HG03280 (cell line): ENCODE measurements at regions not wholly inside any gene's neighbourhood (a gene's known extent, or its start where the extent isn't known, plus 50 kb on each side); places are given as distances from the start of the nearest gene placed in this dataset.
"Not testable (repeated sequence)": the region's sequence is repeated elsewhere in the genome, so short reads cannot be mapped to it uniquely, and the experiment has no call there.

ENCODE experiments used
- ATAC-seq: cut with Tn5 transposase; IDR thresholded peaks from one replicate; pipeline ENCODE4 v1.9.1; 2021; ENCODE audit warnings: mild to moderate bottlenecking, moderate library complexity; ENCODE audit not compliant: unreplicated experiment

DNA sequence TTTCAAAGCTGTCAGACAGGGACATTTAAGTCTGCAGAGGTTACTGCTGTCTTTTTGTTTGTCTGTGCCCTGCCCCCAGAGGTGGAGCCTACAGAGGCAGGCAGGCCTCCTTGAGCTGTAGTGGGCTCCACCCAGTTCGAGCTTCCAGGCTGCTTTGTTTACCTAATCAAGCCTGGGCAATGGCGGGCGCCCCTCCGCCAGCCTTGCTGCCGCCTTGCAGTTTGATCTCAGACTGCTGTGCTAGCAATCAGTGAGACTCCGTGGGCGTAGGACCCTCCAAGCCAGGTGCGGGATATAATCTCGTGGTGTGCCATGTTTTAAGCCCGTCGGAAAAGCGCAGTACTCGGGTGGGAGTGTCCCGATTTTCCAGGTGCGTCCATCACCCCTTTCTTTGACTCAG, 919.2 kb upstream of the ARRDC3 start:
- ATAC-seq = not testable (repeated sequence)

DNA sequence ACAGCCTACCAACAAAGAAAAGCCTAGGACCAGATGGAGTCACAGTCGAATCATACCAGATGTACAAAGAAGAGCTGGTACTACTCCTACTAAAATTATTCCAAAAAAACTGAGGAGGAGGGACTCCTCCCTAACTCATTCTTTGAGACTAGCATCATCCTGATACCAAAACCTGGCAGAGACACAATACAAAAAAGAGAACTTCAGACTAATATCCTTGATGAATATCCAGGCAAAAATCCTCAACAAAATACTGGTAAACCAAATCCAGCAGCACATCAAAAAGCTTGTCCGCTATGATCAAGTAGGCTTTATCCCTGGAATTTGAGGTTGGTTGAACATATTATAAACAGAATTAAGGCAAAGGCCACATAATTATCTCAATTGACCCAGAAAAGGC, 900.4 kb upstream of the ARRDC3 start:
- no peak for ATAC-seq

DNA sequence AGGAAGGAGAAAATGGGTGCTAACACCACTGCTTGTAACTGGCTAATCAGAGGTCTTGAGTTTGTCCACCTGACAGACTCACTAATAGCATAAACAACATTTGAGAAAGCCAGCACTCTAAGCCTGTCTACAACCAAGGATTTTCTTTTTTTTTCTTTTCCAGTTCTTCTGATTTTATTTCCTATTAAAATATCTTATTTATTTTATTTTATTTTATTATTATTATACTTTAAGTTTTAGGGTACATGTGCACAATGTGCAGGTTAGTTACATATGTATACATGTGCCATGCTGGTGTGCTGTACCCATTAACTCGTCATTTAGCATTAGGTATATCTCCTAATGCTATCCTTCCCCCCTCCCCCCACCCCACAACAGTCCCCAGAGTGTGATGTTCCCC, 888.6 kb upstream of the ARRDC3 start:
- not testable (repeated sequence) for ATAC-seq

DNA sequence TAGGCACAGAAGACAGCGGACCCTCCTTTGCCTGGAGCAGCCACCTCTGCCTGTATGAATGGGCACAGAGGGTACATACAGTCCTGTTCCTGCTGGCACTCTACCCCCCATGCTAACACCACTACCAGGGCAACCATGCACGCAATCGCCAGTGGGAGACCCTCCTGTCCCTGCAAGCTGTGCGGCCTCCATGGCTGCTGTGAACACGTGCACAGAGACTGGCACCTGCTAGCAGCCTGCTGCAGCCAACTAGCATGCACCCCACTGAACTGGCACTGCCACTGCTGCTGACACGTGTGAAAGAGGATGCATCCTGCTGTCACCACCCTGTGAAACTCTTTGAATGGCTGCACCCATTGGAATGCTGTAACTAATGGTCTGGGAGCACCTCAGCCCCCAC, 885.2 kb upstream of the ARRDC3 start:
- ATAC-seq = no peak

DNA sequence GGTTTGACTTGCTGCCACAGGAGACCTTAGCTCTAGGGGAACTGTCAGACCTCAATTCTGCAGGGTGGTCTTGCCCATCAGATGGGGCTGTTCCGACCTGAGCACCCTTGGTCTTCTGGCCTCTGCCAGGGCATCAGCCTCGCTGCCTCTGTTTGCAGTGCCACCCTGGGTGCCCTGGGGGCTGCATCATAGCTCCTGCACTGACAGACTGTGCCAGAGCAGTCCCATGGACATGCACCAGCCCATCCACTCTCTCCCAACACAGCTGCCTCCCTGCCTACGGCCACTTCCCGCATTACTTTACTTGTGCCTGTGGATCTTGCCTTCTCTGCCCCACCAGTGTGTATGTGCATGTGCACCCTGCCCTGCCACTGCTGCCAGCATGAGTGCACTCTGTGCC, 884.7 kb upstream of the ARRDC3 start:
- ATAC-seq = no peak

DNA sequence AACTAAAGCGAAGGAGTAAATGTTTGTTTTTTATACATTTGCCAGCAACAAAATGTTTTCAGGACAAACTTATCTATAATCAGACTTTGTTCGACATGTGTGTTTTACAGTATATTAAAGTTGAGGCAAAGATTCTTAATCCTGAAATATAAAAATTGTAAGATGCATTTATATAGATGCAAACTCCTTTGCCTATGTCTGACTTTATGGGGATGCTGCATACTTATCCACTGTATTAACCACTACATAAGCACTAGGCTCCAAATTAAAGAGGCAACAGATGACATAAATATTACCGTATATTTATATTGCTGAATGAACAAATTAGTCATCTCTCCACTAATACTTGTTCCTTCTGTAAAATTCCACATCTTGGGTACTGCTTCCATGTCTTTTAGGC, 882.7 kb upstream of the ARRDC3 start:
- ATAC-seq = no peak

DNA sequence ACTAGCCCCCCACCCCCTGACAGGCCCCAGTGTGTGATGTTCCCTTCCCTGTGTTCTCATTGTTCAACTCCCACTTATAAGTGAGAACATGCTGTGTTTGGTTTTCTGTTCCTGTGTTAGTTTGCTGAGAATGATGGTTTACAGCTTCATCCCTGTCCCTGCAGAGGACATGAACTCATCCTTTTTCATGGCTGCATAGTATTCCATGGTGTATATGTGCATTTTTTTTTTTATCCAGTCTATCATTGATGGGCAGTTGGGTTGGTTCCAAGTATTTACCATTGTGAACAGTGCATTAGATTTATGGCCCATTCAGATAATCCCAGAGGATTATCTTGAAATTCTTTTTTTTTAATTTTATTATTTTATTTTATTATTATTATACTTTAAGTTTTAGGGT, 872.5 kb upstream of the ARRDC3 start:
- not testable (repeated sequence) for ATAC-seq

DNA sequence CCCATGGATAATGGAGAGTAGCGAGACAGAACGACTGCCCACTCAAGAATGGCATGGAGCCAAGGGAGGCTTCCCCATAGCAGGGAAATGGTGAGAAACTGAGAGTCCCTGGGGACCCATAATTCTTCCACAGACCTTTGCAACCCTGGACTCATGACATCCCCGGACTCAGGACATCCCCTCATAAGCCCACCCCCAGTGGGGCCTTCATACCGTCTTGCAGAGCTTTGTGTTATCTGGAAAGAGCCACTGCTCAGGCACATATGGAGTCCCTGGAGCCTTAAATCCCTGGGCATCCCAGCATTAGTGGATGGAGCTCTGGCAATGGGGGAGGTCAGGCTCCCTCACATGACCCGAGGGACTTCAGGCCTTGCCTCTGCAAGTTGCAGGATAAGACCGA, 865.4 kb upstream of the ARRDC3 start:
- no peak for ATAC-seq

DNA sequence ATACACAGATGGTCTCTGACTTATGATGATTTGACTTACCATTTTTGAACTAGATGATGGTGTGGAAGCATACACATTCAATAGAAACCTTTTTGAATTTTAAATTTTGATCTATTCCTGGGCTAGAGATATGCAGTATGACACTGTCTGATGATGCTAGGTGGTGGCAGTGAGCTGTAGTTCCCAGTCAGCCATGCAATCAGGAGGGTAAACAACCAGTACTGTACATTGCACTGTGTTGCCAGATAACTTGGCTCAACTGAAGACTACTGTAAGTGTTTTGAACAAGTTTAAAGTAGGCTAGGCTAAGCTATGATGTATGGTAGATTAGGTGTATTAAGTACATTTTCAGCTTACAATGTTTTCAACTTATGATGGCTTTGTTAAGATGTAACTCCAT, 859.1 kb upstream of the ARRDC3 start:
- ATAC-seq = no peak

DNA sequence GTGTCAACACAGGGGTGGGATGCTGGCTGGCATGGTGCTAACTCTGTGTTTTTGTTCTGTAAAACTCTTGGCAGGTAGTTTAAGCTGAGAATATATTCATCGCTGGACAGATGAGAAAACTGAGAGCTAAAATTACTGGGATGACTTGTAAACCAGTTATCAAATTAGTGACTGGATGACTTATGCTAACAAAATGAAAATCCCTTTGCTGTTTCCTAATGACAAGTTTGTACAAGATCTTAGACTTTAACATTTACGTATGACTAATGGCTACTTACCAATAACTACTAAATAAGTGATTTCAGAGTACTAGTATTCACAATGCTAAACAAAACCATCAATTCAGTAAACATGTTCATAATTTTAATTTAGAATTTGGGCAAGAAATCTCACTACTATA, 854.8 kb upstream of the ARRDC3 start:
- no peak for ATAC-seq

DNA sequence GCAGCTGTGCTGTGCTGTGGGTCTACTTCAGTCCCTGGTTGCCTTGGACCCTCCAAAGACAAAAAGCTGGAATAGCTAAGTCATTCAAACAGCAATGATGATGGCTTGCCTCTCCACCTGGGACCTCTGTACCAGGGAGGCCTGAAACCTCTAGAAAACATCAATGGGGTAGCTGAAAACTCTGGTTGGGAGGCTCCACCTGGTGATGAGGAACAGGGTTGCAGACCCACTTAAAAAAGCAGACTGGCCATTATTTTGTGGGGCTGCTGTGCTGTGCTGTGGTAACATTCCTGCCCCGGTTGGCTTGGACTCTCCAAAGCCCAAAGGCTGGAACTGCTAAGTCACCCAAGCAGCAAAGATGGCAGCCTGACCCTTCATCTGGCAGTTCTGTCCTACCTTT, 839.3 kb upstream of the ARRDC3 start:
- no peak for ATAC-seq

DNA sequence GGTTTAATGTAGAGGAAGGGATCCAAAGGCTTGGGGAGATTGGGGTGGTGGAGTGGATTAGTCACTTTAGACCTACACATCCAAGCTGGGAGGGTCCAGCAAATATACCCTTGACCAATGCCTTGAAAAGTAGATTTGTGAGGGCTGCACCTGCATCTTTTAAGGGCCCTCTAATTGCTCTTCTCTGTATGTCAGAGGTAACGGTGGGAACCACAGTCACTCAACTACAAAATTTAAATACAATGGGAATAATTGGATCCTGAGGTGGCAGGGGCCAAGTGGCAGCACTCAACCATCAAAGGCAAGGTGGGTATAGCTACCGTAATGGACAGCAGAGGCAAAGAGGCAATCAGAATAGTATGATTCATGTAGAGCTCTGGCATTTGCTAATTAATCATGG, 833.7 kb upstream of the ARRDC3 start:
- ATAC-seq = not testable (repeated sequence)

DNA sequence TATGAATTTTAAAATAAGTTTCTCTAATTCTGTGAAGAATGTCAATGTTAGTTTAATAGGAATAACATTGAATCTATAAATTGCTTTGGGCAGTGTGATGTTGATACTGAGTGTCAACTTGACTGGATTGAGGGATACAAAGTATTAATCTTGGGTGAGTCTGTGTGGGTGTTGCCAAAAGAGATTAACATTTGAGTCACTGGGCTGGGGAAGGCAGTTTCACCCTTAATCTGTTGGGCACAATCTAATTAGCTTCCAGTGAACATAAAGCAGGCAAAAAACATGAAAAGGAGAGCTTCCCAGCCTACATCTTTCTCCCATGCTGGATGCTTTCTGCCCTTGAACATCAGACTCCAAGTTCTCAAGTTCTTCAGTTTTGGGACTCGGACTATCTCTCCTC, 832.0 kb upstream of the ARRDC3 start:
- ATAC-seq = no peak

DNA sequence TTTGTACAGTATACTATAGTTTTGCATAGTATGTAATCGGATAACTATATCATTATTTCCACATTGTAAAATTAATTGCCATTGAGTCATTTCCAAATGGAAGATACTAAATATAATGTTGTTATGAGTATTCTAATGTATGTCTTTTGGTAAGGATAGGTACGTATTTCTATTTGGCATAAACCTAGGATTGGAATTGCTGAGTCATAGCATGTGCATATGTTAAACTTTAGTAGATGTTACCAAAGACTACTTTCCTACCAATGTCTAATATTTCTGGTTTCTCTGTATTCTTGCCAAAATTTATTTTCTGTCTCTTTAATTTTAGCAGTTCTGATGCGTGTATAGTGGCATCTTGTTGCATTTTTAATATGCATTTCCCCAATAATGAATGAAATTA, 825.1 kb upstream of the ARRDC3 start:
- no peak for ATAC-seq

DNA sequence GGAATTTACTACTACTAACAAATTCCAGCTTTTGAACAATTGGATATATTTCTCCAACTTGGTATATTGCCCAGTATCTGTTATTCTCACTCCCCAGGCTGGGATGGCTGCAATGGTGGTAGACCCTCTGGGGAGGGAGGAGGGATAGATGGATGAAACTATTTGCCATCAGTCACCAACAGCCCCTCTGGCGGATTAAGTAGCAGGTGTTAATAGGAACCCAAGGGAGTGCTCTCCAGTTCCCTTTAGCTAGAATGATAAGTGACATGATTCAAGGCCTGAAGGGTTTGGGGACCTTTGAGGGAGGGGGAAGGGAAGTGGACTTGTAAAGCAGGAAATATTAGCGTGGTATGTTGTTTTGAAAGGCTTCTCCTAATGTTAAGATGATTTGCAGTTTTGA, 824.0 kb upstream of the ARRDC3 start:
- ATAC-seq = no peak

DNA sequence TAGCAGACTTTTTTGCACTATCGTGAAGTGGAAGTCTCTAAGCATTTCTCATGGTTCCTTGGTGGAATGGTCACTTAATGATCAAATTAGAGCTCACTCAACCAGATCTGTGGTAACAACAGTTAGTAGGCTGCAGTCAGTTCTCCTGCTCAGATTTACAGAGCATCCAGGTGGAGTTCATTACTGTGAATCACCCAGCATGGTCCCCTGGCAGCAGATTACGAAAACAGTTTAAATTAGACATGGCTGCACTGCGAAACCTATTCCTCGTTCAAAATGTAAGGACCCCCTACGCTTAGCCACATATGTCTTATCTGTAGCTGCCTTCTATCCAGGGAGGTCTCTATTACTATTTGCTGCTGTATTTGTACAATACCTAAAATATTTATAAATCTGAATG, 823.6 kb upstream of the ARRDC3 start:
- no peak for ATAC-seq

DNA sequence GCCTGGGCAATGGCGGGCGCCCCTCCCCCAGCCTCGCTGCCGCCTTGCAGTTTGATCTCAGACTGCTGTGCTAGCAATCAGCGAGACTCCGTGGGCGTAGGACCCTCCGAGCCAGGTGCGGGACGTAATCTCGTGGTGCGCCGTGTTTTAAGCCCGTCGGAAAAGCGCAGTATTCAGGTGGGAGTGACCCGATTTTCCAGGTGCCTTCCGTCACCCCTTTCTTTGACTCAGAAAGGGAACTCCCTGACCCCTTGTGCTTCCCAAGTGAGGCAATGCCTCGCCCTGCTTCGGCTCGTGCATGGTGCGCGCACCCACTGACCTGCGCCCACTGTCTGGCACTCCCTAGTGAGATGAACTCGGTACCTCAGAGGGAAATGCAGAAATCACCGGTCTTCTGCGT, 815.9 kb upstream of the ARRDC3 start:
- not testable (repeated sequence) for ATAC-seq

DNA sequence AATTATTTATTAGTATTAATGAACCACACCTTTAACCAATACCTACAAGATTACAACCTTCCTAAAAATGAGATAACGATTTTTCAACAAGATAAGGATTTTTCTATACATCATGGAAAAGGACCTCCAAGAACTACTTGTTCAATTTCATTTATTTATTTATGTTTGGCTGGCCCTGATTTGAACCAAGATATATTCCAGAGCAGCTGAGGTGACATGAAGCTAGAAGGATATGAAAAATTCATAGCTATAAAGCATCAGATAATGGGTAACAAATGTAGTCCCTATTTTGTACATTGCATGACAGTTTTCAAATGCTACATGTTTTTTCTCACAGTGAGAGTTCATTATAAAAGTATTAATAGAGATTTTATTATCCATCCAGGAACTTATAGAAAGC, 798.5 kb upstream of the ARRDC3 start:
- no peak for ATAC-seq

DNA sequence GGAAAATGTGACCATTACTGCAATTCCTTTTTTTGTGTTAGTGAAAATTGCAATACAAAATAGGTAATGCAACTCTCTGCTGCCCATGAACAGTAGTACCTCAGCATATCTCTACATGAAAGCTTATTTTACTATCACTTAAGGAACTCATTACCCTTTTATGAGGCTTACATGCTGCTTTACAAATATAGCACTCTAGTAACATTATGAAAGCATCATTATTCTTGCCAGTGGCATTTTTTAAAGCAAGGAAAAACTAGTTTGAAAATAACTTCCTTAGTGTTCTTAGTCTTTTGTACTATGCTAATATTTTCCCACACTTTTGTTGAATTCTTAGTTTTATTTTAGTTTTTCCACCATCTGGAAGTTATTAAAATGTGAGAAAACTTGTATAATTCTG, 797.3 kb upstream of the ARRDC3 start:
- ATAC-seq = no peak

DNA sequence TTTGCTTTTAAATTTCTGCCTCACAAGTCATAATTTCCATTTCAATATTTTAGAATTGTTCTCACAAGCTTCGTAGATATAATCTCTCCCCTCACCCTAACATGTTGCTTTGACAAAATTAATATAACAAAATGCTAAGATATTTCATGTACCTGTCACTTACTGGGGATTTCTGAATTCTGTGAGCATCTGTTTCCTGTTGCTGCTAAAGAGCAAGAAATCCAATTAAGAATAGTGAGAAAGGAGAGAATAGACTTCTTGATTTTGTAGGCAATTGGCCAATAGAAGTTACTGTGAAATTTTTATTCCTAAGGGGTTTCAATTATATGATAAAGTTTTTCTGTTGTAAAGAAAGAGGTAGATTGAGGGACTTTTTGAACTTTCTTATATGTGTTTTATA, 796.5 kb upstream of the ARRDC3 start:
- ATAC-seq = no peak

DNA sequence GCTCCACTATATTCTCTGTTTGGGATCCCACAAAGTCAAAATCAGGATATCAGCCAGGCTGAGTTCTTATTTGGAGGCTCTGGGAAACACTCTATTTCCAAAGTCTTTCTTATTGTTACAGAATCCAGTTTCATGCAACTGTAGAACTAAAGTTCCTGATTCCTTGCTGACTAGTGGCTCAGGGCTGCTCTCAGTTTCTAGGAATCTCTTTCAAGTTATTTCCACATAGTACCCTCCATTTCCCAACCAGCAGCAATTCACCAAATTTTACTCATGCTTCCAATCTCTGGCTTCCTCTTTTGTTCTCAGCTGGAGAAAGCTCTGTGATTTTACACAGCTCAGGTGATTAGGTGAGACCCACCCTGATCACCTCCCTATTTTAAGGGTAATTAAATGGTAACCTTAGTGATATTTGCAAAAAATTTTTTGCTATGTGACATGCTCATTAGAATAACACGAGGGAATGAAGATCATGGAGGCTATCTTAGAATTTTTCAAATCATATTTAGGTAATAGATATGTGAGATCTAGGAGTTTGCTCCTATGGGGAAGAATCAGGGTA, 794.9 kb upstream of the ARRDC3 start:
- ATAC-seq = no peak

DNA sequence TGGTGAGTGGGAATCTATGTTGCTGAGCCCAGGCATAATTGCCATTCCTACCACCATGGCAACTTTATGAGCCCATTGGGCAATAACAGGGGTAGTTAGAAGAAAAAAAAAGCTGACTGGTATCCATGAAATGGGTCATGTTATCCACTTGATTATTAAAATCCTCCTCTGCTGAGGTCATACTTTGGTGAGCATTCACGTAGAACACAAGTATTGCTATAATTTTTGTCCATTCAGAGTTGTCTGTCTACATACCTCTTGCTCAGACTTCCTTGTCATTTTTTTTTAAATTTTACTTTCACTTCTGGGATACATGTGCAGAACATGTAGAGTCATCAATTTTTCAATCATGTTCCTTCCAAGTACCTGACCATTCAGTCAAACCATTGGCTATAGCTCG, 780.8 kb upstream of the ARRDC3 start:
- ATAC-seq = no peak

DNA sequence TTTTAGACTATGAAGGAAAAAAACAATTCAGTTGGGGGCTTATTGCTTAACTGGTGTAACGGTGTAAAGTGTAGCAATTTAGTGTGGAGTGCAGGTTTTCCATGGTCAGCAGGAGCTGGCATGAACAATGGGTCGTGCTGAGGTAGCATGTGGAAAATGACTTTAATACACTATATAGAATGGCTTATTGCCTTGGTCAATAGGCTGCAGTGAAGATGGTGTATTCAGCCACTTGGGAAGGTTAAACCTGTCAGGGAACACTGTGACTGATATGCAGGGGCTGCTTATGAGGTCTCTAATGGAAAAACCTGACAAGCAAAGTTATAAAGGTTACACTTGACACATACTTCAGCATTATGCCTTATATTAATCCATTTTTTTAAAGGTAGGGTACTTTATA, 764.7 kb upstream of the ARRDC3 start:
- no peak for ATAC-seq

DNA sequence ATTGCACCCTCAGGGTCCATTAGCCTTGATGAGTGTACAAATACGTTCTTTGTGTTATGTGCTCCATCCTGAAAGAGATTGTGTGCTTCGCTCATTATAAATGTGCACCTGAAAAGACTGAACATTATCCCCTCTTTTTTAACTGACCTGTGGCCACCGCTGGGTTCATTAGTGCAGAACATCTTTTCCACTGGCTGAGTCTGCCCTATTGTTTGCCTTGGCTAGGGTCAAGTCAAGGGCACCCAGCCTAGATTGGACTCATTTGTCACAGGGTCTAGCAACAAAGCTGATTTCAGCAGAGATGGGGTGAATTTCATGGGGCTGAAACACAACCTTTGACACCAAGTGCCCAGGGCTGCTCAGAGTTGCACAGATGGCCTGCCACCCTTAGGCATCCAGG, 764.1 kb upstream of the ARRDC3 start:
- ATAC-seq = no peak
